ENCODE measurements at regions not wholly inside any gene's neighbourhood (a gene's known extent, or its start where the extent isn't known, plus 50 kb on each side); places are given as distances from the start of the nearest gene placed in this dataset.

DNA sequence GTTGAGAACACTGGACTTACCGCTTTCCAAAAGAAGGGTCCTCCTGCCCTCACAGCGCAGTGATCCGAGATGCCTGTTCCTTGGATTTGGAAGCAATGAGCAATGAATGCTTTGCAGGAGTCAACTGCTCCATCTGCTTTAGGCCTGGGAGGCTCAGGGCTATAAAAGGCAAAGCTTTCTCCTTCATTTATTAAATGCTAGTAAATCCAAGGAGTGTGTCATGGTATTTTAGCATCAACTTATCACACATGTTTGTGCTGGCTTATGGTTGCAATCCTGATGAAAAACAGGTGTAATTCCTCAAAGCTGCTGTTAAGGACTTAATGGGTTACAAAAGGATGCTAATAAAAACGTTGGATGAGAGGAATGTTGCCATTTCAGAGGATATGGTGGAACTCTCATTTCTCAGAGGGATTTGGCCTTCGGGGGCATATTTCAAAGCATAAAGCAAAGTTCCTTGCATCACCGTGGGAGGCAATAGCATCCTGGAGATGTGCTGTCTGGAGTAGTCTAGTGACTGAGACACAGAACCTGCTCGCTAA lies 158.5 kb upstream of the TPM1 start:
- Mint-ChIP-seq H3K4me1 (peaks cover 0 to 10% (median 9%) of the 10 kb centered on the region in 3 donors), H3K4me3 (peak overlapping the region in 1 of 8 donors; percentile 43), H3K27me3 (peaks cover 10 to 27% (median 11%) of the 10 kb centered on the region in 3 donors), H3K9me3 (no peaks in the 10 kb centered on the region), H3K36me3 (no peaks in the 10 kb centered on the region), H3K27ac (no peak overlapping the region)
- ATAC-seq (ENCODE audit: low read depth in 2 of 2) = no peak
- DNase-seq = no peak

DNA sequence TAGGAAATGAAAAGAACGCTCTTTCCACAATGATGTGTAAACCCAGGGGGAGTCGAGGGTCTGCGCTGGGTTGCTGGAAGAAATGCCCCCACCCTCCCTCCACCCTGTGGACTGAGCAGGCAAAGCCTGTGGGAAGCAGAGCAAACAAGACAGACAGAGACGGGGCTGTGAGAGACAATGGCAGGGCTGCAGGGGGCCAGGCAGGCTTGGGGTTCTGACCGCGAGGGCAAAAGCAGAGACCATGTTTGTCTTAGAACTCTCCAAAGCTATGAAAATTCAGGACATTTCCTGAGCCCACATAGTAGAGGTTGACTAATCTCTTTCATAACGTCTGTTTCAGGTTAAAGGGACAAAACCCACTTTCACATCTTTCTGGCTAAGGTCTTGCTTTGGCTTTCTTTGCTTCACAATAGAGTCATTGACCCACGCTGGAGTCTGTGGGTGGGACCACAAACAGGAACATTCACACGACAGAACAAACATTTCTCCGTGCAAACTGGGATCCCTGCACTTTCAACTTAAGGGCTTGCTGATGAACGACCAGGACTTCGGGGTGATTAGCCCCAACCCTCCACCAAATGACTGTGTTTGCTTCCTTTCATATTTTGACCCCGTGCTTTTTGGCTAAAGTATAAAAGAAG lies 156.0 kb upstream of the TPM1 start:
- ATAC-seq (ENCODE audit: low read depth in 2 of 2) (no peak), DNase-seq (no peak)
- Mint-ChIP-seq H3K9me3 (no peaks in the 10 kb centered on the region), H3K4me1 (no peaks in the 10 kb centered on the region), H3K36me3 (no peaks in the 10 kb centered on the region), H3K4me3 (no peak overlapping the region), H3K27ac (no peak overlapping the region), H3K27me3 (peaks cover 14 to 35% (median 18%) of the 10 kb centered on the region in 3 donors)

- H3K4me1 Mint-ChIP-seq = no peaks in the 10 kb centered on the region
- DNase-seq (no peak), ATAC-seq (ENCODE audit: low read depth in 2 of 2) (no peak)
- H3K9me3 Mint-ChIP-seq = no peaks in the 10 kb centered on the region
- H3K4me3 Mint-ChIP-seq = no peak overlapping the region
- no peaks in the 10 kb centered on the region for H3K36me3 Mint-ChIP-seq
- H3K27me3 Mint-ChIP-seq = peaks cover 14 to 35% (median 18%) of the 10 kb centered on the region in 3 donors
- H3K27ac Mint-ChIP-seq = no peak overlapping the region
Measured at GRCh38 chr15:62887113-62887570, 155.4 kb upstream of the TPM1 start.

DNA sequence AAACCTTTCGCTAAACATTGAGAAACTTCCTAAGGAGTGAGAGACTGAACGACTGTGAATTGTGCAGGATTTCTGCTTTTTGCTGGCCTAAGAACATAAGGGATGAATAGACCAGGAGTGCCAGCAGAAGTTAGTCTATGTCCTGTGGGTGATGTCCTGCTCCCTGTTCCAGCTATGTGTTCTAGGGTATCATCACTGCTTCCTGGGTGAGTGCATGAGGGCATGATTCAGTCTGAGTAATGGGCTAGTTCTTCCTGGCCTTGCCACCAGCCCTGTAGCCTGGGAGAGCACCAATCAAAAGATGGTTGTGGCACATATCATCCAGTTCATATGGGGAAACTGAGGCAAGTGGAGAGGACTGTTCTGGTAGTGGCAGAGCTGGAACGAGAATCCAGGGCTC lies 153.9 kb upstream of the TPM1 start:
- H3K9me3 Mint-ChIP-seq = no peaks in the 10 kb centered on the region
- peak overlapping the region in 1 of 8 donors; percentile 48 for H3K4me3 Mint-ChIP-seq
- DNase-seq (no peak), ATAC-seq (ENCODE audit: low read depth in 2 of 2) (no peak)
- no peaks in the 10 kb centered on the region for H3K4me1 Mint-ChIP-seq
- H3K27me3 Mint-ChIP-seq = peaks cover 16 to 36% (median 18%) of the 10 kb centered on the region in 3 donors
- no peaks in the 10 kb centered on the region for H3K36me3 Mint-ChIP-seq
- no peak overlapping the region for H3K27ac Mint-ChIP-seq

DNA sequence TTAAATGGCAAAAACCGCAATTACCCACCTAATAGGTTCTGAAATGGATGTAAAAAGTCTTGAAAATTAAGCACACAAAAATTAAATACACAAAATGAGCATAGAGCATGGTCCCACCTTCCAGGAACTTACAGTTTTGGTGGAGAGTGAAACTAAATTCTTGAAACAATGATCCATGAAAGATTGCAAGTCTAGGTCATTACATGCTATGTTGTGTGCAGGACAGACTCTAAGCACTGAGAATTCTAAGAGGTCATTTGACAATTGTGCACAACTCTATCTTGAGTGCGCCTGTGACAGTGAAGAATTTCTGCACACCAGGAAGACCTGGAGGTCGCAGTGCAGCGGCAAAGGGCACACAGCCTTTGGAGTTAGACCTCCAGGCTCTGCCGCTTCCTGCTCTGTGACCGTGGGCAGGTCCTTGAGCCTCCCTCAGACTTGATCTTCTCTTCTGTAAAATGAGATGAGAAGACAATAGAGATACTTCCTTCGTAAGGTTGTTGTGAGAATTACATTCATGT lies 153.3 kb upstream of the TPM1 start:
- Mint-ChIP-seq H3K27me3 (peaks cover 18 to 41% (median 19%) of the 10 kb centered on the region in 3 donors), H3K4me3 (no peak overlapping the region), H3K9me3 (no peaks in the 10 kb centered on the region), H3K27ac (no peak overlapping the region), H3K4me1 (no peaks in the 10 kb centered on the region), H3K36me3 (no peaks in the 10 kb centered on the region)
- DNase-seq = no peak
- ATAC-seq (ENCODE audit: low read depth in 2 of 2) = no peak

GRCh38 chr15:62889734-62890505 lies 152.6 kb upstream of the TPM1 start:
- Mint-ChIP-seq H3K36me3 (no peaks in the 10 kb centered on the region), H3K4me1 (no peaks in the 10 kb centered on the region), H3K4me3 (no peak overlapping the region), H3K27ac (no peak overlapping the region), H3K9me3 (no peaks in the 10 kb centered on the region), H3K27me3 (peaks cover 18 to 41% (median 19%) of the 10 kb centered on the region in 3 donors)
- ATAC-seq (ENCODE audit: low read depth in 2 of 2) = no peak
- no peak for DNase-seq

GRCh38 chr15:62894322-62895085 lies 148.0 kb upstream of the TPM1 start:
- no peaks in the 10 kb centered on the region for H3K36me3 Mint-ChIP-seq
- H3K27ac Mint-ChIP-seq = no peak overlapping the region
- DNase-seq (no peak), ATAC-seq (ENCODE audit: low read depth in 2 of 2) (no peak)
- H3K4me3 Mint-ChIP-seq = no peak overlapping the region
- H3K9me3 Mint-ChIP-seq = no peaks in the 10 kb centered on the region
- H3K27me3 Mint-ChIP-seq = peaks cover 16 to 30% (median 26%) of the 10 kb centered on the region in 3 donors
- no peaks in the 10 kb centered on the region for H3K4me1 Mint-ChIP-seq

- ATAC-seq (ENCODE audit: low read depth in 2 of 2) = no peak
- H3K36me3 Mint-ChIP-seq = no peaks in the 10 kb centered on the region
- H3K4me1 Mint-ChIP-seq = no peaks in the 10 kb centered on the region
- no peak for DNase-seq
- H3K27me3 Mint-ChIP-seq = peaks cover 9 to 25% (median 19%) of the 10 kb centered on the region in 3 donors
- H3K27ac Mint-ChIP-seq = no peak overlapping the region
- H3K9me3 Mint-ChIP-seq = no peaks in the 10 kb centered on the region
- no peak overlapping the region for H3K4me3 Mint-ChIP-seq
Measured at GRCh38 chr15:62895139-62895866, 147.2 kb upstream of the TPM1 start.

DNA sequence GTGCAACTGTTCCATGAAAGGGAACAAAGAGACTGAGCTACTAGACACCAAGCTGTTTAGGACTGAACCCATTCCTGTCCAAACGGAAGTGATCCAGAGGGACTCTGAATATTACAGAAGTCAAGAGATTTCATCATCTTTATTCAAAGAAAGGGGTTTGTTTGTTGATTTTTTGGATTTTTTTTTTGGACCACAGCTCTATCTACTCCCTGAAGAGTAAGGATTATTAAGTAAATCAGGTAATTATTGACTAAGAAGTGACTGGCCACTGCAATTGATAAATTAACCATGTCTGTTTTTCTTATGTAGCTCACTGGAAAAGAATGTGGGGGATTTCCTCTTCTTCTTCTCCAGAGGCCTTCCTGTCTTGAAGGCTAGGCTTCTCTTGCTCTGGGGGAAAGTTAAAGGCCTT lies 146.6 kb upstream of the TPM1 start:
- Mint-ChIP-seq H3K27ac (no peak overlapping the region), H3K36me3 (no peaks in the 10 kb centered on the region), H3K4me3 (no peak overlapping the region), H3K27me3 (peaks cover 11 to 23% (median 19%) of the 10 kb centered on the region in 3 donors), H3K9me3 (no peaks in the 10 kb centered on the region), H3K4me1 (no peaks in the 10 kb centered on the region)
- ATAC-seq (ENCODE audit: low read depth in 2 of 2) = no peak
- DNase-seq = no peak

- no peaks in the 10 kb centered on the region for H3K36me3 Mint-ChIP-seq
- DNase-seq (no peak), ATAC-seq (ENCODE audit: low read depth in 2 of 2) (no peak)
- peaks cover 11 to 23% (median 19%) of the 10 kb centered on the region in 3 donors for H3K27me3 Mint-ChIP-seq
- H3K4me3 Mint-ChIP-seq = no peak overlapping the region
- H3K27ac Mint-ChIP-seq = no peak overlapping the region
- no peaks in the 10 kb centered on the region for H3K4me1 Mint-ChIP-seq
- H3K9me3 Mint-ChIP-seq = no peaks in the 10 kb centered on the region
Measured at GRCh38 chr15:62896380-62896866, 146.1 kb upstream of the TPM1 start.

DNA sequence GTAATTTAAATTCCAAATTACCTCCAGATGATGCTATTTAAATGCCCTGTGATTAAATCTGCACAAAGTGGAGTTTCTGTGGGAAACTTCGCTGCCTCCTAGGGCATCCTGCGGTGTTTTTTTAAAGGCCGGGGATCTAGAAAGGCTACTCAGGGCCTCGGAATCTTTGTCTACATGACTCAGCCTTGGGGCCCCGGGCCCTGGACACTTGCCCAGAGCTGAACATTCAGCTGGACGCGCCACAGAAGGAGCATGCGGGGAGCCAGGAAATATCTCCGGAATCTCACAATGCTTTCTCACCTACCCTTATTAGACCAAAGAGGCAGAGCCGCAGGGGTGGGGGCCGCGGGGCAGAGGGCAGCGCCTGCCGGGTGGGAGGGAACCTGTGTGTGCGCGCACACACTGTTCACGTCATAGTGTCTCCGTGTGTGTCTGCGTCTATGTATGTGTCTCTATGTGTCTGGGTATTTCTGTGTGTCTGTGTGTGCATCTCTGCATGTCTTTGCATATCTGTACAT lies 145.5 kb upstream of the TPM1 start:
- Mint-ChIP-seq H3K4me3 (no peak overlapping the region), H3K27ac (no peak overlapping the region), H3K36me3 (no peaks in the 10 kb centered on the region), H3K9me3 (no peaks in the 10 kb centered on the region), H3K4me1 (no peaks in the 10 kb centered on the region), H3K27me3 (peaks cover 11 to 23% (median 19%) of the 10 kb centered on the region in 3 donors)
- ATAC-seq (ENCODE audit: low read depth in 2 of 2) (no peak), DNase-seq (no peak)

GRCh38 chr15:62897634-62898033 lies 144.9 kb upstream of the TPM1 start:
- H3K9me3 Mint-ChIP-seq = no peaks in the 10 kb centered on the region
- H3K36me3 Mint-ChIP-seq = no peaks in the 10 kb centered on the region
- ATAC-seq (ENCODE audit: low read depth in 2 of 2) (no peak), DNase-seq (no peak)
- no peak overlapping the region for H3K27ac Mint-ChIP-seq
- no peak overlapping the region for H3K4me3 Mint-ChIP-seq
- no peaks in the 10 kb centered on the region for H3K4me1 Mint-ChIP-seq
- H3K27me3 Mint-ChIP-seq = peaks cover 11 to 23% (median 19%) of the 10 kb centered on the region in 3 donors

Data from naive B cell (primary cell).